GM06990 (cell line): ENCODE measurements at regions not wholly inside any gene's neighbourhood (a gene's known extent, or its start where the extent isn't known, plus 50 kb on each side); places are given as distances from the start of the nearest gene placed in this dataset.

Experiments used
- DNase-seq: peaks from one replicate; pipeline ENCODE4 v3.0.0-alpha.2; 2011; ENCODE audit not compliant: insufficient read length; ENCODE audit errors: extremely low read depth
- H3K27me3 ChIP-seq: replicated peaks from 2 replicates; pipeline ENCODE4 v1.6.0; 2011; ENCODE audit warnings: low read length; ENCODE audit not compliant: control insufficient read depth, insufficient read depth
- H3K36me3 ChIP-seq: 2 replicates; pipeline ENCODE4 v1.5.1; 2011; ENCODE audit warnings: low read length; ENCODE audit not compliant: control insufficient read depth, insufficient read depth
- H3K4me3 ChIP-seq: replicated peaks from 2 replicates; pipeline ENCODE4 v1.5.1; 2011; ENCODE audit warnings: low read depth, mild to moderate bottlenecking, control low read depth, low read length
- TF ChIP-seq, protein P1 (sequence below): IDR thresholded peaks from 2 replicates; pipeline ENCODE4 v1.5.1; 2011; ENCODE audit warnings: low read length, control low read depth, mild to moderate bottlenecking, inconsistent platforms; ENCODE audit not compliant: insufficient read depth, poor library complexity, severe bottlenecking

DNA sequence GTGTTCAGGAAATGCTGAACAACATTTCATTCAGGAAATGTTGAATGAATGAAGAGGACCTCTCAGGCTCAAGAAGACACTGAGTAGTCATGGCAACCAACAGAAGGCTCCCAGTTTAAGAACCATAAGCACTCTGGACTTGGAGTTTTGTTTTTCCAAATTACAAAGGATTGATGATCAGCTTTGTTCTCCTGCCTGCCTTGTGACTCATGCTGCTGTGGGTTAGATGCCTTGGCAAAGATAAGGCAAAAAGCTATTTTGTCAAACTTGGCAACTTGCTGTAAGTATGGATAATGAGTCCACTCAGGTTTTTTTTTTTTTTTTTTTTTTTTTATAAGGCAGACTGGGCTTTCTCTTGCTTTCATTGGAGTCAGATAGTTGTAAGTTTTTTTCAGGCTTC lies 365.0 kb downstream of the TMEM232 start:
- Histone ChIP-seq H3K27me3 (no peaks in the 10 kb centered on the region), H3K36me3 (no peaks in the 10 kb centered on the region), H3K4me3 (no peak overlapping the region)
- no peak for DNase-seq
- TF ChIP-seq, protein P1, sequence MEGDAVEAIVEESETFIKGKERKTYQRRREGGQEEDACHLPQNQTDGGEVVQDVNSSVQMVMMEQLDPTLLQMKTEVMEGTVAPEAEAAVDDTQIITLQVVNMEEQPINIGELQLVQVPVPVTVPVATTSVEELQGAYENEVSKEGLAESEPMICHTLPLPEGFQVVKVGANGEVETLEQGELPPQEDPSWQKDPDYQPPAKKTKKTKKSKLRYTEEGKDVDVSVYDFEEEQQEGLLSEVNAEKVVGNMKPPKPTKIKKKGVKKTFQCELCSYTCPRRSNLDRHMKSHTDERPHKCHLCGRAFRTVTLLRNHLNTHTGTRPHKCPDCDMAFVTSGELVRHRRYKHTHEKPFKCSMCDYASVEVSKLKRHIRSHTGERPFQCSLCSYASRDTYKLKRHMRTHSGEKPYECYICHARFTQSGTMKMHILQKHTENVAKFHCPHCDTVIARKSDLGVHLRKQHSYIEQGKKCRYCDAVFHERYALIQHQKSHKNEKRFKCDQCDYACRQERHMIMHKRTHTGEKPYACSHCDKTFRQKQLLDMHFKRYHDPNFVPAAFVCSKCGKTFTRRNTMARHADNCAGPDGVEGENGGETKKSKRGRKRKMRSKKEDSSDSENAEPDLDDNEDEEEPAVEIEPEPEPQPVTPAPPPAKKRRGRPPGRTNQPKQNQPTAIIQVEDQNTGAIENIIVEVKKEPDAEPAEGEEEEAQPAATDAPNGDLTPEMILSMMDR: no peak

DNA sequence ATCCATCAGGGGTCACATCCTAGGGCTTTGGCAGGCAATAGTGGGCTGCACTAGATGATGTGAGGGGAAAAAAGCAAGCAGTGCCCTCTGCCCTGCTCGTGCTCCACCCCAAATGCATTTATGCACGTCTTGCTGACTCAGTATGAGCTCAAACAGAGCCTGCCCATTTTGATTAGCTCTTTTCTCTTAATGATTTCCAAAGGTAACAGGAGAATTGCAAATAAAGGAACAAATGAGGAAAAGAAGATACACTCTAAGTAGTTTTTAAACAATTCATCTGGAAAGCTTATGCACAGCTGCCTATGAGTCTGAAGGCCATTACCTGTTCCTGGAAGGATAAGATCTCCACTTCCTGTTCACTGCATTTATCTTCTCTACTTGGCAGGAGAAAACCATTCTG lies 364.2 kb downstream of the TMEM232 start:
- Histone ChIP-seq H3K4me3 (no peak overlapping the region), H3K27me3 (no peaks in the 10 kb centered on the region), H3K36me3 (no peaks in the 10 kb centered on the region)
- no peak for DNase-seq
- TF ChIP-seq, protein P1: no peak

DNA sequence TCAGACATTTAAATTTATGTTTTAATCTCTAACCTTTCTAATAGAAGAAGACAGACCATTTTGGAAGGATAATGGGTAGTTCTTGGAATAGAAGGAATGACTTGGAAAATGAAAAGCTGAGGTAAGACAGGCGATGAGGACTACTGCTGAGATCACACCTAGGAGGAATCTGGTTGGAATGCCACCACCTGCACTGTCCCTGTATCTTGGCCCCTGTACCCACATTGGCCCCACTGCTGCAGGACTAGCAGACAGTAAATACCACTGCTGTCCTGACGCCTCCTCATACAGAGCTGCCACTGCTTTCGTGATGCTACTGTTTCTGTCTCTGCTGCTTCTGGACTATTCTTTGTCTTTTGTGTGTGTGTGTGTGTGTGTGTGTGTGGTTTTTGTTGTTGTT lies 359.8 kb downstream of the TMEM232 start:
- H3K36me3 ChIP-seq: no peaks in the 10 kb centered on the region
- no peak for DNase-seq
- no peak overlapping the region for H3K4me3 ChIP-seq
- no peaks in the 10 kb centered on the region; the same call in 1 of the 2 replicates for H3K27me3 ChIP-seq
- TF ChIP-seq, protein P1: no peak
